ENCODE measurements at regions not wholly inside any gene's neighbourhood (a gene's known extent, or its start where the extent isn't known, plus 50 kb on each side); places are given as distances from the start of the nearest gene placed in this dataset.

- no peak overlapping the region for H3K27ac ChIP-seq
- TF ChIP-seq, protein P1, sequence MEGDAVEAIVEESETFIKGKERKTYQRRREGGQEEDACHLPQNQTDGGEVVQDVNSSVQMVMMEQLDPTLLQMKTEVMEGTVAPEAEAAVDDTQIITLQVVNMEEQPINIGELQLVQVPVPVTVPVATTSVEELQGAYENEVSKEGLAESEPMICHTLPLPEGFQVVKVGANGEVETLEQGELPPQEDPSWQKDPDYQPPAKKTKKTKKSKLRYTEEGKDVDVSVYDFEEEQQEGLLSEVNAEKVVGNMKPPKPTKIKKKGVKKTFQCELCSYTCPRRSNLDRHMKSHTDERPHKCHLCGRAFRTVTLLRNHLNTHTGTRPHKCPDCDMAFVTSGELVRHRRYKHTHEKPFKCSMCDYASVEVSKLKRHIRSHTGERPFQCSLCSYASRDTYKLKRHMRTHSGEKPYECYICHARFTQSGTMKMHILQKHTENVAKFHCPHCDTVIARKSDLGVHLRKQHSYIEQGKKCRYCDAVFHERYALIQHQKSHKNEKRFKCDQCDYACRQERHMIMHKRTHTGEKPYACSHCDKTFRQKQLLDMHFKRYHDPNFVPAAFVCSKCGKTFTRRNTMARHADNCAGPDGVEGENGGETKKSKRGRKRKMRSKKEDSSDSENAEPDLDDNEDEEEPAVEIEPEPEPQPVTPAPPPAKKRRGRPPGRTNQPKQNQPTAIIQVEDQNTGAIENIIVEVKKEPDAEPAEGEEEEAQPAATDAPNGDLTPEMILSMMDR (conservative IDR thresholded peaks at IDR 0.05) = no peak
These were observed 128.3 kb upstream of the KCNE2 start for GRCh38 chr21:34235514-34235913.

DNA sequence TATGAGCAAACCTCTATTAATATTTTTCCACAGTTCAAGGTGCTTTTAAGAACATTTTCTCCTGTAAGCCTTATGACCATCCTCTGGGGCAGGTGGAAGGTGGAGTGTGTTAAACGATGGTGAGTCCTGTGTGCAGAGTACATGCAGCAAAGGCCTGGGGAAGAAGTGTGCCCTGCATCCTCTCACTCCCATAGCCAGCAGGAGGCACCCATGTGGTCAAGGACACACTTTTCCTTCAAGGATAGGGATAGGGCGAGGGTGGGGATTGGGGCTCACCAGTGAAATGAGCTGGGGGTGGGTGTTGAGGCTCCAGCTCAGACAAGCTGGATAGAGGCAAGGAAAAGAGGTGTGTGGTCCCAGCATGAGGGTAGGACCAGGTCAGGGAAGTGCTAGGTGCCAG, 120.8 kb upstream of the KCNE2 start:
- no peak overlapping the region for H3K27ac ChIP-seq
- TF ChIP-seq, protein P1 (conservative IDR thresholded peaks at IDR 0.05) = no peak

GRCh38 chr21:34243562-34243961, 120.2 kb upstream of the KCNE2 start:
- TF ChIP-seq, protein P1 (conservative IDR thresholded peaks at IDR 0.05) = peak; percentile 66

DNA sequence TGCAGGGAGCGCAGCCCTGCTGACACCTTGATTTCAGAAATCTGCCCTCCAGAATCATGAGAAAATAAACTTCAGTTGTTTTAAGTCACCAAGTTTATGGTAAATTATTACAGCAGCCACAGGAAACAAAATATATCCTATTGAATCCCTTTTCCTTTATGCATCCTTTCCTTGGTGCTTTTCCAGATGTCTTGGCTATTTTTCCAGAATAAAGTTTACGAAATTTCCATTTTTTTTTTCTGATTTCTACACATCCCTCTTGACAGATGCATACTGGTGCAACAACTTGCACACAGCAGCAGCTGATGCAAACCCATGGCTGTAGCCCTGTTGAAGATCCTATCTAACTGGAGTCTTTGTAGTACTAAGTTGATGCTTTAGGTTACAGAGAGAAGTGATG, 111.1 kb upstream of the KCNE2 start:
- TF ChIP-seq, protein P1 (conservative IDR thresholded peaks at IDR 0.05) = no peak
- H3K27ac ChIP-seq = no peak overlapping the region

More at GRCh38 chr21:34243562-34243961, 120.2 kb upstream of the KCNE2 start:
- no peak overlapping the region for H3K27ac ChIP-seq

GRCh38 chr21:34255073-34255472, 108.7 kb upstream of the KCNE2 start:
- TF ChIP-seq, protein P1 (conservative IDR thresholded peaks at IDR 0.05) = no peak
- H3K27ac ChIP-seq = no peak overlapping the region

- TF ChIP-seq, protein P1 (conservative IDR thresholded peaks at IDR 0.05) = no peak
- no peak overlapping the region for H3K27ac ChIP-seq
These were observed 103.4 kb upstream of the KCNE2 start for GRCh38 chr21:34260277-34261008.

GRCh38 chr21:34261841-34262468, 101.9 kb upstream of the KCNE2 start:
- H3K27ac ChIP-seq = no peak overlapping the region
- TF ChIP-seq, protein P1 (conservative IDR thresholded peaks at IDR 0.05) = no peak

Data from VCaP (cell line).